Type B pancreatic cell (in vitro differentiated cells): ENCODE measurements at regions not wholly inside any gene's neighbourhood (a gene's known extent, or its start where the extent isn't known, plus 50 kb on each side); places are given as distances from the start of the nearest gene placed in this dataset.
A peak's percentile ranks its signal among the peaks of the same experiment; 100 is the strongest.

ENCODE experiments used
- DNase-seq: peaks from one replicate; pipeline ENCODE4 v3.0.0; 2021; ENCODE audit warnings: mixed read lengths; ENCODE audit not compliant: unreplicated experiment; ENCODE audit errors: extremely low spot score
- H3K27ac Mint-ChIP-seq: 2 replicates; pipeline ENCODE4 v1.8.0; 2021; ENCODE audit warnings: mild to moderate bottlenecking, mixed read lengths
- H3K27me3 Mint-ChIP-seq: 2 replicates; pipeline ENCODE4 v1.8.0; 2021; ENCODE audit warnings: mixed read lengths
- H3K36me3 Mint-ChIP-seq: 2 replicates; pipeline ENCODE4 v1.8.0; 2021; ENCODE audit warnings: mixed read lengths
- H3K4me1 Mint-ChIP-seq: one replicate; pipeline ENCODE4 v1.8.0; 2021; ENCODE audit warnings: mixed read lengths; ENCODE audit not compliant: unreplicated experiment
- H3K4me3 Mint-ChIP-seq: 2 replicates; pipeline ENCODE4 v1.8.0; 2021; ENCODE audit warnings: mild to moderate bottlenecking, mixed read lengths
- H3K9me3 Mint-ChIP-seq: 2 replicates; pipeline ENCODE4 v1.8.0; 2021; ENCODE audit warnings: mixed read lengths
- TF ChIP-seq, protein P1 (sequence below): fragments of 200-600 bp; sonication (generic); conservative IDR thresholded peaks from 2 replicates; pipeline ENCODE4 v1.5.0; 2021; ENCODE audit warnings: antibody characterized with exemption, mild to moderate bottlenecking

DNA sequence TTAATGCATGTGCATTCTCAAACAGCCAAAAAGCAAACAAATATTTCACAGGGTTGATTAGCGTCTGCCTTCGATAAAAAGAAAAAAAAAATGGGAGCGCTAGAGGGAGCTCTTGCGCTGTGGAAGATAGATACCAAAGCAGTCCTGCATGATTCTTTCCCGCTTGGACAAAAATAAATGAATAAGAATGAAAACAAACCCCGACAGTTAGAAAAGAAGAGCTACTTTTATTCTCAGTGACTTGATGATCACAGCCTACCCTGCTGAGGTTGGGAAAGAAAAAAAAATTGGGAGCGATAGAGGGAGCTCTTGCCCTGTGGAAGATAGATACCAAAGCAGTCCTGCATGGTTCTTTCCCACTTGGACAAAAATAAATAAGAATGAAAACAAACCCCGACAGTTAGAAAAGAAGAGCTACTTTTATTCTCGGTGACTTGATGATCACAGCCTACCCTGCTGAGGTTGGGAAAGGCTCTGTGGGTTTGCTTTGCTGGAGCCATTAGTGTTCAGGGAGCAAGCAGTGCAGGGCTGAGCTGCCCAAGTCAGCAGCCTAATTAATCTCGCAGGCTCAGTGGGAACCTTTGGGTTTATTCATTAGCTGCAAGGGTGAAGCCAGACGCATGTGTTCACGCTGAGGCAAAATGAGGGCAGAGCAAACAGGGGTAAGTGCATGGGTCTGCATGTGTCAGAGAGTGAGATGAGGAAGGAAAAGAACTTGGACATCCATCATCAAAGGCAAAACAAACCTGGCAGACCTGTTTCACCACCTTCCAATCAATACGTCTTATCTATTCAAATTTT, 249.3 kb upstream of the PRKX start:
- peak overlapping the region; percentile 76 for H3K4me3 Mint-ChIP-seq
- peak overlapping the region; percentile 22 for H3K27ac Mint-ChIP-seq
- H3K27me3 Mint-ChIP-seq: no peaks in the 10 kb centered on the region
- H3K9me3 Mint-ChIP-seq: no peaks in the 10 kb centered on the region
- no peaks in the 10 kb centered on the region for H3K36me3 Mint-ChIP-seq
- DNase-seq: no peak
- peaks cover 14% of the 10 kb centered on the region for H3K4me1 Mint-ChIP-seq
- TF ChIP-seq, protein P1, sequence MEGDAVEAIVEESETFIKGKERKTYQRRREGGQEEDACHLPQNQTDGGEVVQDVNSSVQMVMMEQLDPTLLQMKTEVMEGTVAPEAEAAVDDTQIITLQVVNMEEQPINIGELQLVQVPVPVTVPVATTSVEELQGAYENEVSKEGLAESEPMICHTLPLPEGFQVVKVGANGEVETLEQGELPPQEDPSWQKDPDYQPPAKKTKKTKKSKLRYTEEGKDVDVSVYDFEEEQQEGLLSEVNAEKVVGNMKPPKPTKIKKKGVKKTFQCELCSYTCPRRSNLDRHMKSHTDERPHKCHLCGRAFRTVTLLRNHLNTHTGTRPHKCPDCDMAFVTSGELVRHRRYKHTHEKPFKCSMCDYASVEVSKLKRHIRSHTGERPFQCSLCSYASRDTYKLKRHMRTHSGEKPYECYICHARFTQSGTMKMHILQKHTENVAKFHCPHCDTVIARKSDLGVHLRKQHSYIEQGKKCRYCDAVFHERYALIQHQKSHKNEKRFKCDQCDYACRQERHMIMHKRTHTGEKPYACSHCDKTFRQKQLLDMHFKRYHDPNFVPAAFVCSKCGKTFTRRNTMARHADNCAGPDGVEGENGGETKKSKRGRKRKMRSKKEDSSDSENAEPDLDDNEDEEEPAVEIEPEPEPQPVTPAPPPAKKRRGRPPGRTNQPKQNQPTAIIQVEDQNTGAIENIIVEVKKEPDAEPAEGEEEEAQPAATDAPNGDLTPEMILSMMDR: peak; percentile 84

GRCh38 chrX:3960952-3961351, 247.5 kb upstream of the PRKX start:
- no peak overlapping the region for H3K4me3 Mint-ChIP-seq
- DNase-seq: no peak
- H3K9me3 Mint-ChIP-seq: no peaks in the 10 kb centered on the region
- H3K27ac Mint-ChIP-seq: no peak overlapping the region
- H3K36me3 Mint-ChIP-seq: no peaks in the 10 kb centered on the region
- H3K4me1 Mint-ChIP-seq: peaks cover 14% of the 10 kb centered on the region
- TF ChIP-seq, protein P1: no peak
- H3K27me3 Mint-ChIP-seq: no peaks in the 10 kb centered on the region

DNA sequence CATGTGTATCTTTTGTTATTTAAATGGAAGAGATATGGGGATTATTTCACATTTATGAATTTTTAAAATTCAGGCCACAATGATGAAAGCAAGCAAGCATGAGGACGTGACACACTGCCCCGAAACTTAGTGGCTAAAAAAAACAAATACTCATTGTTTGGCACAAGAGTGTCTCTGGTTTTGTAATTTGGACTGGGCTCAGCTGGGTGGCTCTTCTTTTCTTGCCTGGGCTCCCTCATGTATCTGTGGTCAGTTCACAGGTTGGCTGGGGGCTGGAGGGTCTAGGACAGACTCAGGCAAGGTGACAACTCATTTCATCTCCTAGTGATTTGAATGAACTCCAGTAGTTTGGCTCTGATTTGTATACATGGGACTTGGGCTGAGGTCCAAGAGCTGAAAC, 238.4 kb upstream of the PRKX start:
- H3K9me3 Mint-ChIP-seq: no peaks in the 10 kb centered on the region
- H3K36me3 Mint-ChIP-seq: no peaks in the 10 kb centered on the region
- no peak overlapping the region for H3K27ac Mint-ChIP-seq
- no peak for DNase-seq
- no peak overlapping the region for H3K4me3 Mint-ChIP-seq
- H3K4me1 Mint-ChIP-seq: no peaks in the 10 kb centered on the region
- H3K27me3 Mint-ChIP-seq: no peaks in the 10 kb centered on the region
- TF ChIP-seq, protein P1: no peak

DNA sequence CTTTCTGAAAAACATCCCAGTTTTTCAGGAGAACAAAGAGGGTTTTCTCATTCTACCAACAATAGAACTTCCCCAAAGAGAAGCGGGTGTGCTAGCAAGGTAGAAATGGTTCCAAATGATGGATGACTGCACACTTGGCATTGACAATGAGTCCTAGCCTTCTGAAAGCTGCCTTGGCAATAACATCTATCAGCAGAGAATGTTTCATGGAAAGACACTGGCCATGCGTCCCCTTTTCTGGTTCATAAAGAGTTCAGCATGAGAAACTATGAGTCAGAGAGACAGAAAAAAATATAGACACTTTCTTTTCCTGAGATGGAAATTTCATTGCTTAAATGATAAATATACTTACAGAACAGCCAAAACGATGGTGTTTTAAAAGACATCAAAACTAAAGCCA, 236.9 kb upstream of the PRKX start:
- Mint-ChIP-seq H3K27ac (no peak overlapping the region), H3K4me3 (no peak overlapping the region), H3K9me3 (no peaks in the 10 kb centered on the region), H3K27me3 (no peaks in the 10 kb centered on the region), H3K36me3 (no peaks in the 10 kb centered on the region), H3K4me1 (no peaks in the 10 kb centered on the region)
- TF ChIP-seq, protein P1: no peak
- no peak for DNase-seq

- H3K27me3 Mint-ChIP-seq: no peaks in the 10 kb centered on the region
- DNase-seq: no peak
- no peaks in the 10 kb centered on the region for H3K9me3 Mint-ChIP-seq
- peaks cover 6% of the 10 kb centered on the region for H3K4me1 Mint-ChIP-seq
- TF ChIP-seq, protein P1: no peak
- no peaks in the 10 kb centered on the region for H3K36me3 Mint-ChIP-seq
- no peak overlapping the region for H3K4me3 Mint-ChIP-seq
- H3K27ac Mint-ChIP-seq: no peak overlapping the region
These were observed 230.5 kb upstream of the PRKX start for GRCh38 chrX:3943965-3944364.
